ENCODE measurements at regions not wholly inside any gene's neighbourhood (a gene's known extent, or its start where the extent isn't known, plus 50 kb on each side); places are given as distances from the start of the nearest gene placed in this dataset.
"Not testable (repeated sequence)": the region's sequence is repeated elsewhere in the genome, so short reads cannot be mapped to it uniquely, and the experiment has no call there.

GRCh38 chr6:139697856-139698255 is 323.4 kb upstream of the CITED2 start:
- TF ChIP-seq CTCF, POLR2A, EP300 (IDR thresholded peaks at IDR 0.05): not testable (repeated sequence)
